Right ventricle myocardium inferior (tissue), 1 donor: ENCODE measurements at regions not wholly inside any gene's neighbourhood (a gene's known extent, or its start where the extent isn't known, plus 50 kb on each side); places are given as distances from the start of the nearest gene placed in this dataset.
A peak's percentile ranks its signal among the peaks of the same experiment; 100 is the strongest.

ENCODE experiments used
- ATAC-seq: fragments of 200-7000 bp; cut with Tn5 transposase; one replicate; pipeline ENCODE4 v1.9.1; 2020; ENCODE audit warnings: mild to moderate bottlenecking, moderate library complexity
- DNase-seq: peaks from one replicate; pipeline ENCODE4 v3.0.0; 2021; ENCODE audit errors: missing footprints
- intact Hi-C: fragments of 100-400 bp; cut with DNase I; formaldehyde crosslinking; loops from one replicate; pipeline ENCODE4 v1.11.0; 2022
- donor health status: DM: no; HTN: yes; CAD: no; lungs with severe emphysema.

DNA sequence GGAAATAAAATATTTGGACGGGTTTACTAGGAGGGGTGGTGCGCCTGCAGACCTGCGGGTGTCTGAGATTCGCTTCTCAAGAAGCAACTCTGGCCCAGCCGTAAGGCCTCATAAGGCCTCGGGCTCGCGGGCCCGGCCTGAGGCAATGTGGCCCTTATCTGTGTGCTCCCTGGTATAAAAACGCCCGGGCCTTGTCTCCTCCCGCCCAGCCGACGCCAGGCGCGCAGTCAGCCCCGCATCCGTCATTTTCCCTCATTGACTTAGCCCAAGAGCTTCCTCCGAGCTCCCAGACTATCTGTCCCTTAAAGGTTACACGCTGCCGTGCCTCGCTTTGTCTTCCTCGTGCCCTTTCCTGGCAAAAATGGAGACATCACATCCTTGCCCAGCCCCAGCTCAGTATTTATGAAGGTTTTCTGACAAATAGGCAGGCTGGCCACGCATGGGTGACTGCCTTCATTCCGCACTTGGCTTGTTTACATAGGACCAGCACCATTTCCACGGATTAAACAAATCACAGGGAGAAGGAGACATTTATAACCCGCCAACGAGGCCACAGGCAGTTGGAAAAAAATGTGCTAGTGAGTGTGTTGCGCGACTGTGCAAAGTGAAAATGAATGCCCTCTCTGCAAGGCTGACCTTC lies 74.5 kb upstream of the TBCA start:
- intact Hi-C loops, result loop anchor here (5.0 to 10.0 kb wide), 3 partner anchors 73 to 206 kb away; partner anchors contain the start of gene TBCA
- DNase-seq, result no peak
- ATAC-seq, result no peak

GRCh38 chr5:77849308-77849900 lies 73.3 kb upstream of the TBCA start:
- intact Hi-C loops, result no loop called here

GRCh38 chr5:77847814-77848290 lies 71.7 kb upstream of the TBCA start:
- no peak for ATAC-seq
- no peak for DNase-seq
- intact Hi-C loops, result no loop called here

More at GRCh38 chr5:77849308-77849900, 73.3 kb upstream of the TBCA start:
- DNase-seq (no peak), ATAC-seq (no peak)

DNA sequence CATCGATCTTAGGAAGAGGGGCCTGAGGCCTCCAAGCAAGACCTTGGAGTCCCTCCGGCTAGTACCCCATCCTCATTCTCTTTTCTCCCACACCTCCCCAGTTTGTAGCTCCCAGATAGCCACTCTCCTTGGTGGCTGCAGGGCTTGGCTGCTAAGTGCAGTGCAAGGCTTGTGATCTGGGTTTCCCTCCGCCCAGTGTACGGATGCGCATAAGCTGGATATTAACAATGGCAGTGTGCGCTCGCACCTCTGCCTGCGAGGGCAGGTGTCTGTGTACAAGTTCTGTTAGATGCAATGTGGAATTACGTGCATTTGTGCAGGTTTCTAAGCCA lies 71.0 kb upstream of the TBCA start:
- no peak for ATAC-seq
- DNase-seq, result no peak
- intact Hi-C loops, result no loop called here

DNA sequence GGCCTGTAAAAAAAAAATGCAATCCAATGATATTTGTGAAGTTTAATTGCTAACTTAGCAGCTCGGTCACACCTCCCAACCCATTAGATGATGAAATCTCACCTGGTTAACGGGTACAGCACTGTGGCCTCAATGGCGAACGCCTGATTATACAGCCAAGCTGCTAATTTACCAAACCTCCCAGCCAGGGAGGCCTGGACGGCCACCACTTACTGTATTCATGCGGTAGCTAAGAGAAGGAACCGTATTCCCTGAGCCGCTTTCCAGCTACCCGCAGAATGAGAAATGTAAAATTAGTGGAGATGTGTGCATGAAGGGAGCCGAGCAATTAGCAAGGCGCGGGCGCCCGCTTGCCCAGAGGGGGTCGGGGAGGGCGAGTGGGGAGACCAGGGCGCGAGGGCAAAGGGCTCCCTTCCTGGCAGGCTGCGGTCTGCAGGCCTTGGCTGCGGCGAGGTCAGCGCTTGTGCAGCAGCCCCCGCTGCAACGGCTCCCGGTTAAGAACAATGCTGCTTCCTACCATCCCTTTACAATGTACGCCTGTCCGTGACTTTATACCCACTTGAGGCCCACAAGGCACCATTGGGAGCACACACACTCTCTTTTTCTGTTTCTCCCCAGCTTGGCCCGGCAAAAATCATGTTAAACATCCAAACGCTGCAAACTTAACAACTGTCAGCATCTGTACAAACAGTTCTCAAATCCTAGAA lies 70.4 kb upstream of the TBCA start:
- intact Hi-C loops, result no loop called here

GRCh38 chr5:77845324-77845646 lies 69.1 kb upstream of the TBCA start:
- DNase-seq (no peak), ATAC-seq (no peak)
- intact Hi-C loops, result no loop called here

More for the DNA sequence above, 70.4 kb upstream of the TBCA start:
- no peak for ATAC-seq
- no peak for DNase-seq

GRCh38 chr5:77844623-77845323 lies 68.6 kb upstream of the TBCA start:
- intact Hi-C loops, result no loop called here
- ATAC-seq, result peak; percentile 40

GRCh38 chr5:77844373-77844622 lies 68.2 kb upstream of the TBCA start:
- peak; percentile 8 for ATAC-seq

More at GRCh38 chr5:77844623-77845323, 68.6 kb upstream of the TBCA start:
- DNase-seq, result no peak

DNA sequence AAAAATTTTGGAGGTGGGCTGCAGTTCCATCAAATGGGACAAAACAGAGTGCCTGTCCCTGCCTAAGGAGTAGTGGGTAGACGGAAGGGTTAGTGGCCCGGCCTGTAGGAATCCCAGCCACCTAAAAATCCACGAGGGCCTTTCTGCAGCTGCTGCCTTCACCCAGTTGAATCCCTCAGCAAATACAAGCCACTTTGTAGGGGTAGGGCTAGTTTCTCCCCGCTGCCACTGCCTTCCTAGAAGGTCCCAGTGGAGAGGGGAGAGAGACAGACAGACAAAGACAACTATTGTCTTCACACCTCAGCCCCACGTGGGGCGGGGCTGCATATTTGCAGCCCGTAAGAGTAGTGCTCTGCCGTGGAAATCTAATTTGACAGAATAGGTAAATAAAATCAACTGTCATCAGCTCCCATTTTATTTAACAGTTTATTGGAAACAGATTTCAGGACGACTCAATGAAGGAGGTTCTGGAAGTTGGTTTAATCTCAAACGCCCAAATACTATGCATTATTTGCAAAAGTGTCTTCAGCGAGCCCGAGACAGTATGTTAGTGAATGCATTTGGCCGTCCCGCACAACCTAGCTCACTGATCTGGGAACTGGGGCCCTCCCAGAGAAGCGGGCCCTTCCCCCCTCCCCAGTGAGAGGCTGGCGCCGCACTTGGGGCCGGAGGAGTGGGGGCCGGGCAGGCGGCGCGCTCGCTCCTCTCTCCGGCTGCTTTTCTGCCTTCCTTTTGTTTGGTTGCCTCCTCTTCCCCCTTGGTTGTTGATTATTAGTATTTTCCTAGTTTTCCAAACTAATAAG lies 67.6 kb upstream of the TBCA start:
- ATAC-seq, result peak; percentile 78
- intact Hi-C loops, result no loop called here
- no peak for DNase-seq

More at GRCh38 chr5:77844373-77844622, 68.2 kb upstream of the TBCA start:
- intact Hi-C loops, result no loop called here
- no peak for DNase-seq

DNA sequence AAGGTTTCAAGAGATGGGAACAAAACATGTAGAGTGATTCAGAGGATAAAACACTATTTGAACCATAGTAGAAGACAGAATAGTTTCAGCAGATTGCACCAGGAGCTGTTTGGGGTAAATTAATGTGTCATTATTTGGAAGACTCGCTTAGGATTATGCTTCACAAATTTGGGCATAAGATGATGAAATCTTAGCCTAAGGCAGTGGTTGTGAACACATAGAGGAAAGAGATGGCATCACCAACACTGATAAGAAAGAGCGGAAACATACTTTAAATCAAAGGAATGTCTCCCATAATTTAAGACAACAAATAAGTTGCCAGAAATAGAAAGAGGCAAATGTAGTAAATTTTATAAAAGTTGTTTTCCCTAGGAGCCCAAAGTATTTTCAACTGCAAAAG lies 66.1 kb upstream of the TBCA start:
- ATAC-seq, result no peak
- intact Hi-C loops, result no loop called here
- DNase-seq, result no peak

DNA sequence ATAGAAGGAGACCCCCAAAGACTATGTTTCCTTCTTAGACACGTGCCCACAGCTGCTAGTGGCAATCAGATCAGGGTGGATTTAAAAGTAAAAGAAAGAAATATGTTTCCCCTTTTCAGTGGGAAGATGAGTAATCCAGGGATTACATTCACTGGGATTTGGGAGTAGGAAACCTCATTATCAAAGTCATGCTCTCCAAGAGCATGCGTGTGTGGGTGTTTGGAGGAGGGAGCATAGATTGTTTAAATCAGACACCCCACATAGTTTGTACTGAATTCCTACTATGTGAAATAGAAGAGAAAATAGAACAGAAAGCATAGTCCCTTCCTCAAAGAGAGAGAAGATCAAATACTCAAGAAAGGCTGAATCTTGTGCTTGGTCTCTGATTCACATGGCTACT lies 65.5 kb upstream of the TBCA start:
- DNase-seq (no peak), ATAC-seq (no peak)
- intact Hi-C loops, result no loop called here

- intact Hi-C loops, result no loop called here
- DNase-seq, result no peak
- no peak for ATAC-seq
Measured at GRCh38 chr5:77840930-77841329, 64.8 kb upstream of the TBCA start.

DNA sequence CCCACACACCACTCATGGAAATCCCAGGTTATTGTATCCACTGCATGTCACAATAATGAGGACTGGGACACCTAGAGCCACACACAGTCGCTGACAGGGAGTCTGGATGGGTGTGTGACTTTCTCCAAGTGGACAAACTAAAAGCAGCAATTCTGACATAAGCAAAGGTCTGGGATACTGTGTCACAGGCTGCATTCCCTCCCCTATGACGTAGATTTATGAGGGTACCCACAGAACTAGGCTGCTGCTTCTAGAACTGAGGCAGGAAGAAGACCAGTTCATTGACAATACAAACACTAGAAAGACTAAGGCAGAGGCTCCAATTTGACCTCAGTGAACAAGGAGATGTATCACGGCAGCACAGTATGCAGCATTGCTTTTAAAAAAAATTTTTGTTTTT lies 63.6 kb upstream of the TBCA start:
- ATAC-seq (no peak), DNase-seq (no peak)
- intact Hi-C loops, result no loop called here

- ATAC-seq (no peak), DNase-seq (no peak)
- intact Hi-C loops, result no loop called here
Measured at GRCh38 chr5:77832938-77833337, 56.8 kb upstream of the TBCA start.

- no peak for DNase-seq
- ATAC-seq, result no peak
- intact Hi-C loops, result no loop called here
Measured at GRCh38 chr5:77832166-77832770, 56.1 kb upstream of the TBCA start.

DNA sequence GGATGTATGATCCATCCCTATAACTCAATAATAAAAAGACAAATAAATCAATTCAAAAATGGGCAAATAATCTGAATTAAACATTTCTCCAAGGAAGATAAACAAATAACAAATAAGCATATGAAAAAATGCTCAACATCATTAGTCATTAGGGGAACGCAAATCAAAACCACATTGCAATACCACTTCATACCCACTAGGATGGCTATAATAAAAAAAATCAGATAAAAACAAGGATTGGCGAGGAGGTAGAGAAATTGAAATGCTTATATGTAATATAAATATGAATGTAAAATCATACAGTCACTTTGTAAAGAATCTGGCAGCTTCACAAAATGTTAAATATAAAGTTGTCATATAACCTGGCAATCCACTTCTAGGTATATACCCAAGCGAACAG lies 52.3 kb upstream of the TBCA start:
- ATAC-seq (no peak), DNase-seq (no peak)
- intact Hi-C loops, result no loop called here
